Nephron progenitor cell (in vitro differentiated cells): ENCODE measurements at regions not wholly inside any gene's neighbourhood (a gene's known extent, or its start where the extent isn't known, plus 50 kb on each side); places are given as distances from the start of the nearest gene placed in this dataset.

Experiments used
- DNase-seq: peaks from one replicate; pipeline ENCODE4 v3.0.0; 2021
- H3K27ac Mint-ChIP-seq: 2 replicates; pipeline ENCODE4 v1.8.0; 2021; ENCODE audit warnings: mild to moderate bottlenecking, moderate library complexity, mixed read lengths
- H3K27me3 Mint-ChIP-seq: 2 replicates; pipeline ENCODE4 v1.8.0; 2021; ENCODE audit warnings: mild to moderate bottlenecking, low read depth, mixed read lengths; ENCODE audit not compliant: poor library complexity
- H3K36me3 Mint-ChIP-seq: 2 replicates; pipeline ENCODE4 v1.8.0; 2021; ENCODE audit warnings: low read depth, mixed read lengths
- H3K4me1 Mint-ChIP-seq: 2 replicates; pipeline ENCODE4 v1.8.0; 2021; ENCODE audit warnings: mixed read lengths
- H3K4me3 Mint-ChIP-seq: 2 replicates; pipeline ENCODE4 v1.8.0; 2021; ENCODE audit warnings: mild to moderate bottlenecking, moderate library complexity, mixed read lengths
- H3K9me3 Mint-ChIP-seq: 2 replicates; pipeline ENCODE4 v1.8.0; 2021; ENCODE audit warnings: mild to moderate bottlenecking, moderate library complexity, mixed read lengths
- CTCF ChIP-seq: fragments of 200-600 bp; sonication (generic); IDR thresholded peaks from 2 replicates; pipeline ENCODE4 v1.5.0; 2021; ENCODE audit warnings: antibody characterized with exemption

GRCh38 chr6:139939189-139939979 lies 564.9 kb upstream of the CITED2 start:
- no peaks in the 10 kb centered on the region for H3K9me3 Mint-ChIP-seq
- peaks cover 43% of the 10 kb centered on the region for H3K4me1 Mint-ChIP-seq
- DNase-seq, result no peak
- H3K27me3 Mint-ChIP-seq, result no peaks in the 10 kb centered on the region
- TF ChIP-seq CTCF, result no peak
- H3K4me3 Mint-ChIP-seq, result no peak overlapping the region
- no peaks in the 10 kb centered on the region for H3K36me3 Mint-ChIP-seq
- no peak overlapping the region for H3K27ac Mint-ChIP-seq

- Mint-ChIP-seq H3K27ac (no peak overlapping the region), H3K27me3 (no peaks in the 10 kb centered on the region), H3K4me1 (peaks cover 10% of the 10 kb centered on the region), H3K9me3 (no peaks in the 10 kb centered on the region), H3K4me3 (no peak overlapping the region), H3K36me3 (no peaks in the 10 kb centered on the region)
- TF ChIP-seq CTCF, result no peak
- DNase-seq, result no peak
Measured at GRCh38 chr6:139932671-139933070, 558.2 kb upstream of the CITED2 start.

- H3K4me1 Mint-ChIP-seq, result peaks cover 14% of the 10 kb centered on the region
Measured at GRCh38 chr6:139931747-139932146, 557.3 kb upstream of the CITED2 start.

GRCh38 chr6:139927742-139928305 lies 553.4 kb upstream of the CITED2 start:
- Mint-ChIP-seq H3K4me3 (no peak overlapping the region), H3K36me3 (no peaks in the 10 kb centered on the region), H3K27ac (peak overlapping the region; percentile 44), H3K4me1 (peaks cover 32% of the 10 kb centered on the region), H3K27me3 (peaks cover 6% of the 10 kb centered on the region), H3K9me3 (no peaks in the 10 kb centered on the region)
- TF ChIP-seq CTCF, result no peak
- no peak for DNase-seq

More at GRCh38 chr6:139931747-139932146, 557.3 kb upstream of the CITED2 start:
- Mint-ChIP-seq H3K4me3 (no peak overlapping the region), H3K27ac (no peak overlapping the region), H3K36me3 (no peaks in the 10 kb centered on the region), H3K27me3 (no peaks in the 10 kb centered on the region), H3K9me3 (no peaks in the 10 kb centered on the region)
- no peak for TF ChIP-seq CTCF
- DNase-seq, result no peak

- H3K36me3 Mint-ChIP-seq, result peaks cover 3% of the 10 kb centered on the region
- no peak for DNase-seq
- no peak overlapping the region for H3K27ac Mint-ChIP-seq
- peaks cover 6% of the 10 kb centered on the region for H3K27me3 Mint-ChIP-seq
- H3K9me3 Mint-ChIP-seq, result peaks cover 3% of the 10 kb centered on the region
- peaks cover 32% of the 10 kb centered on the region for H3K4me1 Mint-ChIP-seq
- no peak overlapping the region for H3K4me3 Mint-ChIP-seq
- no peak for TF ChIP-seq CTCF
Measured at GRCh38 chr6:139927236-139927635, 552.8 kb upstream of the CITED2 start.

- H3K4me1 Mint-ChIP-seq, result peaks cover 32% of the 10 kb centered on the region
- no peak overlapping the region for H3K4me3 Mint-ChIP-seq
- no peak for DNase-seq
- H3K27ac Mint-ChIP-seq, result peak overlapping the region; percentile 94
- H3K36me3 Mint-ChIP-seq, result peaks cover 5% of the 10 kb centered on the region
- peaks cover 6% of the 10 kb centered on the region for H3K27me3 Mint-ChIP-seq
- TF ChIP-seq CTCF, result no peak
- peaks cover 5% of the 10 kb centered on the region for H3K9me3 Mint-ChIP-seq
Measured at GRCh38 chr6:139926711-139927110, 552.3 kb upstream of the CITED2 start.
